Neutrophil (primary cell): ENCODE measurements at regions not wholly inside any gene's neighbourhood (a gene's known extent, or its start where the extent isn't known, plus 50 kb on each side); places are given as distances from the start of the nearest gene placed in this dataset.

Experiments used
- H3K27ac ChIP-seq: fragments of 200-600 bp; sonication (generic); 2 replicates; pipeline ENCODE4 v1.5.1; 2016; ENCODE audit warnings: mild to moderate bottlenecking, moderate library complexity
- H3K27me3 ChIP-seq: fragments of 200-600 bp; sonication (generic); 2 replicates; pipeline ENCODE4 v1.6.0; 2016; ENCODE audit warnings: mild to moderate bottlenecking
- H3K36me3 ChIP-seq: fragments of 200-600 bp; sonication (generic); 2 replicates; pipeline ENCODE4 v1.5.1; 2017
- H3K4me1 ChIP-seq, 2 experiments: fragments of 200-600 bp in 1 of 2; sonication (generic) in 1 of 2; 1 replicate in 1 of 2; 2 replicates in 1 of 2; pipeline versions ENCODE4 v1.5.1 to v1.6.1; 2013 to 2016; ENCODE audit warnings: low read depth in 1 of 2, low read length in 1 of 2, mild to moderate bottlenecking in 1 of 2, moderate library complexity in 1 of 2; ENCODE audit not compliant: control insufficient read depth in 1 of 2, insufficient read depth in 1 of 2
- H3K4me3 ChIP-seq, 2 experiments: fragments of 200-600 bp in 1 of 2; sonication (generic) in 1 of 2; 1 replicate in 1 of 2; 2 replicates in 1 of 2; pipeline ENCODE4 v1.5.1; 2013 to 2016; ENCODE audit warnings: low read depth in 1 of 2, low read length in 1 of 2, mild to moderate bottlenecking in 1 of 2, moderate library complexity in 1 of 2
- H3K9me3 ChIP-seq: fragments of 200-600 bp; sonication (generic); 2 replicates; pipeline ENCODE4 v1.5.1; 2016
- CTCF ChIP-seq: fragments of 200-600 bp; sonication (generic); IDR thresholded peaks from 2 replicates; pipeline ENCODE4 v1.5.1; 2016; ENCODE audit warnings: antibody characterized with exemption

- H3K9me3 ChIP-seq: no peaks in the 10 kb centered on the region
- H3K27me3 ChIP-seq: no peaks in the 10 kb centered on the region
- no peak overlapping the region for H3K27ac ChIP-seq
- no peaks in the 10 kb centered on the region for H3K4me1 ChIP-seq
- H3K36me3 ChIP-seq: no peaks in the 10 kb centered on the region
- H3K4me3 ChIP-seq: no peak overlapping the region
- TF ChIP-seq CTCF: no peak
These were observed 516.1 kb downstream of the ANXA1 start for GRCh38 chr9:73667749-73668148.

- Histone ChIP-seq H3K36me3 (no peaks in the 10 kb centered on the region), H3K4me3 (no peak overlapping the region), H3K4me1 (no peaks in the 10 kb centered on the region), H3K9me3 (no peaks in the 10 kb centered on the region), H3K27ac (no peak overlapping the region), H3K27me3 (no peaks in the 10 kb centered on the region)
- no peak for TF ChIP-seq CTCF
These were observed 529.2 kb downstream of the ANXA1 start for GRCh38 chr9:73680831-73681230.

GRCh38 chr9:73682789-73683188 lies 531.1 kb downstream of the ANXA1 start:
- no peaks in the 10 kb centered on the region for H3K9me3 ChIP-seq
- H3K27me3 ChIP-seq: no peaks in the 10 kb centered on the region
- no peaks in the 10 kb centered on the region for H3K4me1 ChIP-seq
- H3K4me3 ChIP-seq: no peak overlapping the region
- H3K27ac ChIP-seq: no peak overlapping the region
- TF ChIP-seq CTCF: no peak
- H3K36me3 ChIP-seq: no peaks in the 10 kb centered on the region

GRCh38 chr9:73683862-73684591 lies 532.4 kb downstream of the ANXA1 start:
- no peak for TF ChIP-seq CTCF
- Histone ChIP-seq H3K36me3 (no peaks in the 10 kb centered on the region), H3K4me3 (no peak overlapping the region), H3K27me3 (no peaks in the 10 kb centered on the region), H3K9me3 (no peaks in the 10 kb centered on the region), H3K4me1 (no peaks in the 10 kb centered on the region), H3K27ac (no peak overlapping the region)

GRCh38 chr9:73684601-73685000 lies 532.9 kb downstream of the ANXA1 start:
- no peak for TF ChIP-seq CTCF
- H3K9me3 ChIP-seq: no peaks in the 10 kb centered on the region
- H3K4me3 ChIP-seq: no peak overlapping the region
- no peaks in the 10 kb centered on the region for H3K4me1 ChIP-seq
- no peaks in the 10 kb centered on the region for H3K36me3 ChIP-seq
- no peaks in the 10 kb centered on the region for H3K27me3 ChIP-seq
- H3K27ac ChIP-seq: no peak overlapping the region
